ENCODE measurements at regions not wholly inside any gene's neighbourhood (a gene's known extent, or its start where the extent isn't known, plus 50 kb on each side); places are given as distances from the start of the nearest gene placed in this dataset.

DNA sequence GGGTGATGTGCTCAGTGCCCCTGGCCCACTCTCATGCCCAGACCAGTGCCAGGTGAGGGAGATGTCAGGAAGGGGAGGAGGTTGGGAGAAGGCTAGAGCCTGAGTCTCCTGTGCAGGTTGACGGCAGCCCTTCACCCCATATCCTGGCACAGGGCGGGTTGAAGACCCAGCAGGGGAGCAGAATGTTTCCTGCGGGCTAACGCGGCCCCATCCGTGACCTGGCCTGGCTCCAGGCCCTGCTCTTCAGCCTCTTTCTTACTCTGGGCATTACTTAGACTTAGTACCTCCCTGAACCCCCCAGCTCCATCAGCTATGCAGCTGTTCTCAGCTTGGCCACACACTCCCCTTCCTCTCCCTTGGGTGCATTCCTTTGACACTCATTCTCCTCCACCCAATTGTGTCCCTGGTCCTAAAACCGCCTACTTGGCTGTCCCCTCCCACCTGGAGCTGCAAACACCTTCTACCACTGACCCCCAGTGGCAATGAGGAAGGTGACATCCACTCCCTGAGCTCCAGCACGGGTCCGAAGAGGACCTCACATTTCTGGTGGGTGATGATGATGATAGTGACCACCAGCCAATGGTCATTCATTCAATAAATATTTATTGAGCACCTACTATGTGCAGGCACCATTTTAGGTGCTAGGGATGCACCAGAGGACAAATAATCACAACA lies 179.0 kb downstream of the PTPRU start:
- Histone ChIP-seq H3K9me3 (no peaks in the 10 kb centered on the region), H3K4me3 (no peak overlapping the region), H3K4me1 (ENCODE audit: low read depth) (no peaks in the 10 kb centered on the region), H3K36me3 (ENCODE audit: low read depth) (no peaks in the 10 kb centered on the region)
- TF ChIP-seq, protein P1, sequence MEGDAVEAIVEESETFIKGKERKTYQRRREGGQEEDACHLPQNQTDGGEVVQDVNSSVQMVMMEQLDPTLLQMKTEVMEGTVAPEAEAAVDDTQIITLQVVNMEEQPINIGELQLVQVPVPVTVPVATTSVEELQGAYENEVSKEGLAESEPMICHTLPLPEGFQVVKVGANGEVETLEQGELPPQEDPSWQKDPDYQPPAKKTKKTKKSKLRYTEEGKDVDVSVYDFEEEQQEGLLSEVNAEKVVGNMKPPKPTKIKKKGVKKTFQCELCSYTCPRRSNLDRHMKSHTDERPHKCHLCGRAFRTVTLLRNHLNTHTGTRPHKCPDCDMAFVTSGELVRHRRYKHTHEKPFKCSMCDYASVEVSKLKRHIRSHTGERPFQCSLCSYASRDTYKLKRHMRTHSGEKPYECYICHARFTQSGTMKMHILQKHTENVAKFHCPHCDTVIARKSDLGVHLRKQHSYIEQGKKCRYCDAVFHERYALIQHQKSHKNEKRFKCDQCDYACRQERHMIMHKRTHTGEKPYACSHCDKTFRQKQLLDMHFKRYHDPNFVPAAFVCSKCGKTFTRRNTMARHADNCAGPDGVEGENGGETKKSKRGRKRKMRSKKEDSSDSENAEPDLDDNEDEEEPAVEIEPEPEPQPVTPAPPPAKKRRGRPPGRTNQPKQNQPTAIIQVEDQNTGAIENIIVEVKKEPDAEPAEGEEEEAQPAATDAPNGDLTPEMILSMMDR (IDR thresholded peaks at IDR 0.05): no peak
- no peak for DNase-seq
- no peak for ATAC-seq
- intact Hi-C loops (cut with DNase I, micrococcal nuclease): no loop called here

DNA sequence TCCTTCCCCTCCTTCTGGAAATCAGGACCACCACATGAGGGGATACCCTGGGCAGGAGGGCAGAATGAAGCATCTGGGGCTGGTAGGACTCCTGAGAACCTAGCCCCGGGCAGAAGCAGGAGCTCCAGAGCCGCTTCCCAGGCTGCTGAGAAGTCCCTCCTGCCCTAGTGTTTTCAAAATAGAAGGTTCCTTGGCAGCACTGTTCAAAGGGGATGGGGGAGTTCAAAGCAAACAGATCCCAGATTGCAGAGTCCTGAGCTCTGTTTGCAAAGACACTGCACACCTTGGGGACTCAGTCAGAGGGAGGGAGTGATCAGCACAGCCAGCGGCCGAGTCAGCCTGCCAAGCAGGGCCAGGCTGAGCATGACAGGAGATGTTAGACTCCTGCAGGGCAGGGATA lies 177.8 kb downstream of the PTPRU start:
- H3K36me3 ChIP-seq (ENCODE audit: low read depth): no peaks in the 10 kb centered on the region
- ATAC-seq: no peak
- H3K4me1 ChIP-seq (ENCODE audit: low read depth): no peaks in the 10 kb centered on the region
- H3K9me3 ChIP-seq: no peaks in the 10 kb centered on the region
- intact Hi-C loops (cut with DNase I, micrococcal nuclease): no loop called here
- H3K4me3 ChIP-seq: no peak overlapping the region
- TF ChIP-seq, protein P1 (IDR thresholded peaks at IDR 0.05): no peak
- no peak for DNase-seq

DNA sequence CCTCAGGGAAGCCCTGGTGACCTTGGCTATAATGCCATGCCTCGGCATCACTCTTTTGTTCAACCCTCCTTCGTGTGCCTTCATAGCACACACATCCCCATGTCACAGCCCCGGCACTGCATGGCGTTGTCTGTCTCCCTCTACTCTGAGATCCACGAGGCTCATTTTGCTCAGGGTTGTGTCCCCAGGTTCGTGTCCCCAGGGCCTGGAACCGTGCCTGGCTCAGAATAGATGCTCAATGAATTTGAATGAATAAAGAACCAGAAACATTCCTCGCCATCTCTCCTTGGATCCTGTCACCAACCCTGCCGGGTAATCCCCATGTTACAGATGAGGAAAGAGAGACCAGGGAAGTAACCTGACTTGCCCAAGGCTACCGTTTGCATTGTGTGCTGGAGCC lies 177.3 kb downstream of the PTPRU start:
- H3K9me3 ChIP-seq: no peaks in the 10 kb centered on the region
- TF ChIP-seq, protein P1 (IDR thresholded peaks at IDR 0.05): no peak
- intact Hi-C loops (cut with DNase I, micrococcal nuclease): no loop called here
- ATAC-seq: no peak
- H3K36me3 ChIP-seq (ENCODE audit: low read depth): no peaks in the 10 kb centered on the region
- H3K4me1 ChIP-seq (ENCODE audit: low read depth): no peaks in the 10 kb centered on the region
- no peak for DNase-seq
- no peak overlapping the region for H3K4me3 ChIP-seq

DNA sequence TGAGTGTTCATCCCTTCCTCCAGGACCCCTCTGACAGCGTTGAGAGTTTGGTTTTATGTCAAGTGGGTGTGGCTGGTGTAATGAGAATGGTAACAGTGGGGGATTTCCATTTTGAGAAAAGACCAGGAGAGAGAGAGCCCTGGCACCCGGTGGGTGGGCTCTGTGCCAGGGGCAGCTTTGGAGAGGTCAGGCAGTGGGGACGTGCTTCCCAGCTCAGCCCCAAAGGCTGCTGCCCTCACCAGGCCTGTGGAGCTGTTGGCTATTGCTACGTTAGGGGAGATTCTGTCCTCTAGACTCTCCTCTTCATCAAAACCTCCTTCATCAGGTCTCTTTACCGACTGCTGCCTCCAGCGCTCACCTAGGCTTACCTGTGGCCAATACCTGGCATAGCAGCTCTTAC lies 176.3 kb downstream of the PTPRU start:
- DNase-seq (no peak), ATAC-seq (no peak)
- Histone ChIP-seq H3K9me3 (no peaks in the 10 kb centered on the region), H3K36me3 (ENCODE audit: low read depth) (no peaks in the 10 kb centered on the region), H3K4me1 (ENCODE audit: low read depth) (no peaks in the 10 kb centered on the region), H3K4me3 (no peak overlapping the region)
- TF ChIP-seq, protein P1 (IDR thresholded peaks at IDR 0.05): no peak
- intact Hi-C loops (cut with DNase I, micrococcal nuclease): no loop called here

DNA sequence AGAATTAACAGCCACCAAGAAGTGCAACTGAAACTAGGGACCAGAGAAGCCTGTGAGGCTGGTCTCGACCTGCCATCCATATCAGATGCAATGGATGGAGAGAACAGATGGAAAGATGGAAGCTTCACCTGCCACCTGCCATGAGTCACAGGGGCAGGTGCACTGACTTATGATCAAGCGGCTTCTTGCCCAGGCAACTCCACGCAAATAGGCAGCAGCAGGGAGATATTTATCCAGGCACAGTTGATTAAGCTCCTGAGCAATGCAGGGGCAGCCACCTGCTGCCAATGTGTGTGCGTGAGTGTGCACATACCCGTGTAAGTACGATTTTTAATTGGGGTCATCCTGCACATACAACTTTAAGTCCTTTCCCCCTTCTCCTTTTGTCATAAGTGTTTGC lies 174.2 kb downstream of the PTPRU start:
- Histone ChIP-seq H3K4me3 (no peak overlapping the region), H3K4me1 (ENCODE audit: low read depth) (no peaks in the 10 kb centered on the region), H3K36me3 (ENCODE audit: low read depth) (no peaks in the 10 kb centered on the region), H3K9me3 (no peaks in the 10 kb centered on the region)
- ATAC-seq: no peak
- TF ChIP-seq, protein P1 (IDR thresholded peaks at IDR 0.05): no peak
- intact Hi-C loops (cut with DNase I, micrococcal nuclease): no loop called here
- DNase-seq: no peak

DNA sequence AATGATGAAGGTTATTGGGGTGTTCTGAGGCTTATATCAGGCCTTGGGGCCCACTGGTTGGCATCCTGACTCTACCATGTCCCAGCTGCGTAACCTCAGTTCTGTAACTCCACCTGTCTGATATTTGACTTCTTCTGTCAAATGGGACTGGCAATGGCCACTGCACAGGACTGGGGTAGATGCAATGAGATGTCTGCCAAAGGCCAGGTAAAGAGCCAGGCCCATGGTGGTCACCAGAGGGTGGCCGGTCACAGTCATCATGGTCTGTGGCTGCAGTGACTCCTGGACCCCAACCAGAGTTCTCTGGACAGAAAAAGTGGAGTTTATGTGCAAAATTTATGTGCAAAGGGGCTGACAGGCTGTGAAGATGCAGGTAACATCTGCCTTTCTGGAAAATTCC lies 173.3 kb downstream of the PTPRU start:
- Histone ChIP-seq H3K36me3 (ENCODE audit: low read depth) (no peaks in the 10 kb centered on the region), H3K4me1 (ENCODE audit: low read depth) (no peaks in the 10 kb centered on the region), H3K4me3 (no peak overlapping the region), H3K9me3 (no peaks in the 10 kb centered on the region)
- TF ChIP-seq, protein P1 (IDR thresholded peaks at IDR 0.05): no peak
- intact Hi-C loops (cut with DNase I, micrococcal nuclease): no loop called here
- no peak for DNase-seq
- no peak for ATAC-seq

Measured in mucosa of descending colon (tissue), 3 donors.